H1 (cell line): ENCODE measurements at regions not wholly inside any gene's neighbourhood (a gene's known extent, or its start where the extent isn't known, plus 50 kb on each side); places are given as distances from the start of the nearest gene placed in this dataset.
A peak's percentile ranks its signal among the peaks of the same experiment; 100 is the strongest.

Experiments used
- CTCF ChIA-PET: fragments of 300-600 bp; sonication (Branson Sonifier 250); formaldehyde crosslinking; loops from one replicate; lab custom pipeline; 2021; ENCODE audit not compliant: partially characterized antibody; lab: Charles Lee
- POLR2A ChIA-PET: fragments of 300-600 bp; sonication (Branson Sonifier 250); formaldehyde crosslinking; loops from one replicate; lab custom pipeline; 2021; ENCODE audit warnings: inconsistent platforms; ENCODE audit not compliant: partially characterized antibody; lab: Charles Lee
- DNase-seq, 2 experiments: peaks; one replicate each; pipeline versions ENCODE4 v3.0.0 to v3.0.0-alpha.2; 2010 to 2022; ENCODE audit warnings: low spot score in 2 of 2, low read depth in 1 of 2, mixed read lengths in 1 of 2
- FAIRE-seq: peaks from 2 replicates; lab custom pipeline; 2011; peaks lifted over from hg19 to GRCh38; lab: Jason Lieb, UNC
- H2AFZ ChIP-seq: 2 replicates; pipeline ENCODE4 v1.8.1; 2012; ENCODE audit warnings: low read length, inconsistent platforms
- H2AK5ac ChIP-seq: 2 replicates; pipeline ENCODE4 v1.6.1; 2013; ENCODE audit warnings: low read depth, low read length
- H2BK120ac ChIP-seq: replicated peaks from 2 replicates; pipeline ENCODE3; 2013; ENCODE audit warnings: low read depth, low read length, inconsistent platforms
- H2BK12ac ChIP-seq: 2 replicates; pipeline ENCODE4 v1.6.1; 2013; ENCODE audit warnings: low read depth, low read length
- H2BK15ac ChIP-seq: 2 replicates; pipeline ENCODE4 v1.6.1; 2013; ENCODE audit warnings: low read length
- H2BK20ac ChIP-seq: 2 replicates; pipeline ENCODE4 v1.6.1; 2013; ENCODE audit warnings: low read length
- H2BK5ac ChIP-seq: 2 replicates; pipeline ENCODE4 v1.6.1; 2013; ENCODE audit warnings: low read depth, low read length
- H3K14ac ChIP-seq: 2 replicates; pipeline ENCODE4 v1.6.1; 2013; ENCODE audit warnings: inconsistent platforms; ENCODE audit not compliant: insufficient read length
- H3K18ac ChIP-seq: 2 replicates; pipeline ENCODE4 v1.6.1; 2013; ENCODE audit warnings: low read length; ENCODE audit errors: extremely low read depth
- H3K23ac ChIP-seq: 2 replicates; pipeline ENCODE4 v1.6.1; 2013; ENCODE audit warnings: inconsistent platforms; ENCODE audit not compliant: insufficient read length
- H3K23me2 ChIP-seq: 2 replicates; pipeline ENCODE4 v1.6.1; 2013; ENCODE audit warnings: low read depth, low read length
- H3K27ac ChIP-seq: 2 replicates; pipeline ENCODE4 v1.6.1; 2011; ENCODE audit warnings: low read depth, low read length, inconsistent platforms
- H3K27me3 ChIP-seq, 4 experiments: replicated peaks in 1 of 4; 1 replicate in 1 of 4; 2 replicates in 3 of 4; pipeline versions ENCODE4 v1.6.1 to v1.8.1; 2011 to 2013; ENCODE audit warnings: low read length in 3 of 4, mild to moderate bottlenecking in 3 of 4, inconsistent platforms in 2 of 4, mixed read lengths in 2 of 4, moderate library complexity in 1 of 4; ENCODE audit not compliant: control insufficient read depth in 3 of 4, insufficient read depth in 3 of 4; ENCODE audit errors: extremely low read depth in 1 of 4
- H3K36me3 ChIP-seq, 4 experiments: 2 replicates each; pipeline versions ENCODE4 v1.6.1 to v1.8.1; 2011 to 2013; ENCODE audit warnings: mild to moderate bottlenecking in 4 of 4, low read length in 3 of 4, moderate library complexity in 2 of 4, control low read depth in 1 of 4, inconsistent platforms in 1 of 4; ENCODE audit not compliant: insufficient read depth in 4 of 4, control insufficient read depth in 2 of 4
- H3K4ac ChIP-seq: replicated peaks from 2 replicates; pipeline ENCODE3; 2013; ENCODE audit warnings: low read length, low read depth, mixed read lengths, inconsistent platforms; ENCODE audit not compliant: insufficient read length
- H3K4me1 ChIP-seq, 4 experiments: replicated peaks in 1 of 4; 1 replicate in 1 of 4; 2 replicates in 3 of 4; pipeline versions ENCODE4 v1.6.1 to v1.8.1; 2011 to 2013; ENCODE audit warnings: low read length in 3 of 4, inconsistent platforms in 2 of 4, mixed read lengths in 1 of 4; ENCODE audit not compliant: insufficient read depth in 4 of 4, control insufficient read depth in 3 of 4
- H3K4me2 ChIP-seq, 2 experiments: 2 replicates each; pipeline versions ENCODE4 v1.6.1 to v1.8.1; 2011 to 2013; ENCODE audit warnings: low read depth in 2 of 2, low read length in 2 of 2, control low read depth in 1 of 2, inconsistent platforms in 1 of 2, mild to moderate bottlenecking in 1 of 2; ENCODE audit not compliant: insufficient read depth in 1 of 2
- H3K4me3 ChIP-seq, 4 experiments: fragments of 200-600, 300-600 bp in 1 of 4; sonication (generic), shearing (Covaris generic), sonication (Bioruptor Twin) in 1 of 4; 2 replicates each; pipeline versions ENCODE4 v1.5.1 to v1.8.1; 2011 to 2016; ENCODE audit warnings: low read length in 4 of 4, low read depth in 3 of 4, control low read depth in 2 of 4, inconsistent platforms in 2 of 4, mild to moderate bottlenecking in 2 of 4, mixed read lengths in 1 of 4, moderate library complexity in 1 of 4; ENCODE audit not compliant: insufficient read depth in 2 of 4; ENCODE audit errors: extremely low read depth in 1 of 4
- H3K56ac ChIP-seq: replicated peaks from 2 replicates; pipeline ENCODE3; 2013; ENCODE audit warnings: low read depth, mild to moderate bottlenecking, mixed read lengths, low read length, inconsistent platforms; ENCODE audit not compliant: insufficient read length
- H3K79me1 ChIP-seq: 2 replicates; pipeline ENCODE4 v1.6.1; 2013; ENCODE audit warnings: low read depth, low read length, control low read depth
- H3K79me2 ChIP-seq, 2 experiments: 2 replicates each; pipeline versions ENCODE4 v1.6.1 to v1.8.1; 2012 to 2013; ENCODE audit warnings: low read length in 2 of 2, mild to moderate bottlenecking in 2 of 2, inconsistent platforms in 1 of 2; ENCODE audit not compliant: insufficient read depth in 2 of 2, control insufficient read depth in 1 of 2
- H3K9ac ChIP-seq, 4 experiments: replicated peaks in 1 of 4; 1 replicate in 1 of 4; 2 replicates in 3 of 4; pipeline versions ENCODE4 v1.6.1 to v1.8.1; 2011 to 2013; ENCODE audit warnings: low read depth in 3 of 4, low read length in 3 of 4, control low read depth in 2 of 4, mild to moderate bottlenecking in 2 of 4, moderate library complexity in 2 of 4, inconsistent platforms in 1 of 4; ENCODE audit errors: extremely low read depth in 1 of 4
- H3K9me3 ChIP-seq, 2 experiments: 2 replicates each; pipeline versions ENCODE4 v1.6.1 to v1.8.1; 2012 to 2013; ENCODE audit warnings: mild to moderate bottlenecking in 2 of 2, moderate library complexity in 2 of 2, control low read depth in 1 of 2, inconsistent platforms in 1 of 2, low read depth in 1 of 2, low read length in 1 of 2, mixed read lengths in 1 of 2; ENCODE audit not compliant: insufficient read depth in 2 of 2
- H4K20me1 ChIP-seq, 2 experiments: replicated peaks in 1 of 2; 2 replicates each; pipeline versions ENCODE3 to v1.8.1; 2011 to 2013; ENCODE audit warnings: inconsistent platforms in 2 of 2, low read length in 2 of 2, mild to moderate bottlenecking in 1 of 2; ENCODE audit not compliant: insufficient read depth in 2 of 2, control insufficient read depth in 1 of 2
- H4K5ac ChIP-seq: 2 replicates; pipeline ENCODE4 v1.6.1; 2013; ENCODE audit warnings: low read length, low read depth, mixed read lengths, inconsistent platforms; ENCODE audit not compliant: insufficient read length
- H4K8ac ChIP-seq: 2 replicates; pipeline ENCODE4 v1.8.0; 2013; ENCODE audit warnings: mild to moderate bottlenecking, moderate library complexity, low read length, inconsistent platforms; ENCODE audit not compliant: insufficient read depth; ENCODE audit errors: extremely low read depth
- H4K91ac ChIP-seq: replicated peaks from 2 replicates; pipeline ENCODE3; 2013; ENCODE audit warnings: low read length, mixed read lengths, inconsistent platforms; ENCODE audit not compliant: insufficient read length
- ASH2L ChIP-seq: fragments of 200-600, 300-600 bp; sonication (generic); IDR thresholded peaks from one replicate; pipeline ENCODE4 v1.7.1; 2017; ENCODE audit warnings: low read length
- BACH1 ChIP-seq: IDR thresholded peaks from 2 replicates; pipeline ENCODE4 v1.6.1; 2012; ENCODE audit warnings: low read length, improper control_type of control experiment
- EGR1 ChIP-seq: IDR thresholded peaks from 2 replicates; pipeline ENCODE4 v1.6.1; 2011; ENCODE audit warnings: low read depth, low read length, borderline replicate concordance
- GTF2F1 ChIP-seq: IDR thresholded peaks from 2 replicates; pipeline ENCODE4 v1.6.1; 2012; ENCODE audit warnings: low read depth, low read length, improper control_type of control experiment, borderline replicate concordance
- HDAC2 ChIP-seq, 2 experiments: fragments of 300-600 bp in 1 of 2; sonication (generic) in 1 of 2; IDR thresholded peaks; 2 replicates each; pipeline ENCODE4 v1.6.1; 2011 to 2012; ENCODE audit warnings: low read depth in 2 of 2, low read length in 2 of 2, mild to moderate bottlenecking in 2 of 2, moderate library complexity in 2 of 2, borderline replicate concordance in 1 of 2, inconsistent platforms in 1 of 2
- JUN ChIP-seq: IDR thresholded peaks from 2 replicates; pipeline ENCODE4 v1.6.1; 2011; ENCODE audit warnings: low read depth, mild to moderate bottlenecking, improper control_type of control experiment, low read length
- MAFK ChIP-seq: IDR thresholded peaks from 2 replicates; pipeline ENCODE4 v1.6.1; 2012; ENCODE audit warnings: low read depth, mild to moderate bottlenecking, improper control_type of control experiment, low read length
- POLR2A ChIP-seq, 2 experiments: IDR thresholded peaks; 1 replicate in 1 of 2; 2 replicates in 1 of 2; pipeline ENCODE4 v1.6.1; 2011; ENCODE audit warnings: low read depth in 2 of 2, low read length in 2 of 2, mild to moderate bottlenecking in 2 of 2; ENCODE audit errors: control extremely low read depth in 1 of 2
- RXRA ChIP-seq: IDR thresholded peaks from 2 replicates; pipeline ENCODE4 v1.6.1; 2011; ENCODE audit warnings: low read depth, mild to moderate bottlenecking, low read length, moderate library complexity; ENCODE audit not compliant: insufficient read depth
- SIRT6 ChIP-seq: IDR thresholded peaks from one replicate; pipeline ENCODE4 v1.7.1; 2012; ENCODE audit warnings: low read length, inconsistent platforms
- SP1 ChIP-seq: IDR thresholded peaks from 2 replicates; pipeline ENCODE4 v1.6.1; 2011; ENCODE audit warnings: low read depth, low read length
- TAF7 ChIP-seq: optimal IDR thresholded peaks from 2 replicates; pipeline ENCODE3; 2011; ENCODE audit warnings: low read depth, mild to moderate bottlenecking, inconsistent platforms, low read length, moderate library complexity, borderline replicate concordance
- WGBS, 2 experiments: shearing (Covaris generic) in 1 of 2; methylation state at CpG; one replicate each; pipeline versions ENCODE4 v1.1.6 to v1.1.7; 2013 to 2015; ENCODE audit warnings: low lambda C conversion rate in 2 of 2, mixed read lengths in 2 of 2, inconsistent platforms in 1 of 2, low coverage in 1 of 2, missing lambda C conversion rate in 1 of 2; ENCODE audit not compliant: insufficient replicate concordance in 2 of 2, insufficient coverage in 1 of 2, insufficient read length in 1 of 2; ENCODE audit errors: extremely low coverage in 1 of 2, missing lambda C conversion rate in 1 of 2; 5-methylcytosine and 5-hydroxymethylcytosine counted together
- TF ChIP-seq, protein P1 (sequence below): IDR thresholded peaks from 2 replicates; pipeline ENCODE4 v1.6.1; 2011; ENCODE audit warnings: low read depth, mild to moderate bottlenecking, low read length; ENCODE audit not compliant: insufficient read depth
- TF ChIP-seq, protein P2 (sequence below): IDR thresholded peaks from 2 replicates; pipeline ENCODE4 v1.6.1; 2011; ENCODE audit warnings: low read length, improper control_type of control experiment

DNA sequence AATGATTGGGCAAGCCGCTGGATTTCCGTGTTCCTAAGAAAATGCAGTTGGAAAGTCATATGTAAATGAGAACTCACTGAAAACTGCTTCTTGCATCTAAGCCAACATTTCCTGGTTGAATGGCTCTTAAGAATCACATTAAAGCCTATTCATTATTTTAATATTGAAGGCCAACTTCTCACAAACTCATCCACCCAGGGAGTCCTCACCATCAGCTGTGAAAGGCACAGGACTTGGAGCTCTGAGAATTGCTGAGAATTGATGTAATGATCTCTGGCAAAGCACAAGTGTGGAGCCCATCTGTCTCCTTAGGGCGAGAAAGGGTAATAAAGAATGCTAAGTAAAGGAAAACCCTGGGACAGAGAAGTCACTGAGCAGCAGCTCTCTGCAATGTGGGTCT is 55.9 kb upstream of the APCDD1 start:
- POLR2A ChIA-PET = no interaction called here
- Histone ChIP-seq H3K4me3 (no peak overlapping the region), H4K5ac (no peak overlapping the region), H2BK5ac (no peak overlapping the region), H3K27ac (no peak overlapping the region), H4K91ac (no peak overlapping the region), H3K36me3 (no peaks in the 10 kb centered on the region), H3K18ac (no peak overlapping the region), H3K23ac (no peak overlapping the region), H3K4ac (no peak overlapping the region), H2BK12ac (no peak overlapping the region), H3K9ac (no peak overlapping the region), H3K23me2 (no peaks in the 10 kb centered on the region), H3K14ac (no peak overlapping the region), H3K4me2 (no peak overlapping the region), H3K79me2 (no peaks in the 10 kb centered on the region), H2BK15ac (no peak overlapping the region), H3K56ac (no peak overlapping the region), H3K4me1 (peaks cover 0 to 4% (median 0%) of the 10 kb centered on the region in 4 experiments; a peak in 1 of 7 replicates), H3K27me3 (no peaks in the 10 kb centered on the region), H2AFZ (peak overlapping the region; percentile 68), H2BK20ac (no peak overlapping the region), H4K20me1 (no peaks in the 10 kb centered on the region), H3K79me1 (no peaks in the 10 kb centered on the region), H4K8ac (no peak overlapping the region), H3K9me3 (no peaks in the 10 kb centered on the region), H2AK5ac (no peak overlapping the region), H2BK120ac (no peak overlapping the region)
- DNase-seq (no peak), FAIRE-seq (no peak)
- WGBS, 2 experiments = 62% methylated on average over 3 of the region's 3 CpGs; no CpG with 5 or more reads in 1 of the 2 experiments
- CTCF ChIA-PET = interaction anchor here (0.7 kb wide), 1 partner anchor 198 kb away, joined by 3 read pairs; no protein-coding TSS in a partner anchor
- no peak for TF ChIP-seq RXRA
- TF ChIP-seq, protein P1, sequence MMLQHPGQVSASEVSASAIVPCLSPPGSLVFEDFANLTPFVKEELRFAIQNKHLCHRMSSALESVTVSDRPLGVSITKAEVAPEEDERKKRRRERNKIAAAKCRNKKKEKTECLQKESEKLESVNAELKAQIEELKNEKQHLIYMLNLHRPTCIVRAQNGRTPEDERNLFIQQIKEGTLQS = no peak
- TF ChIP-seq HDAC2 (IDR thresholded peaks at IDR 0.05; ENCODE audit: borderline replicate concordance in 1 of 2, low read depth in 2 of 2, low read length in 2 of 2) = no peak
- TF ChIP-seq BACH1 = no peak
- TF ChIP-seq, protein P2, sequence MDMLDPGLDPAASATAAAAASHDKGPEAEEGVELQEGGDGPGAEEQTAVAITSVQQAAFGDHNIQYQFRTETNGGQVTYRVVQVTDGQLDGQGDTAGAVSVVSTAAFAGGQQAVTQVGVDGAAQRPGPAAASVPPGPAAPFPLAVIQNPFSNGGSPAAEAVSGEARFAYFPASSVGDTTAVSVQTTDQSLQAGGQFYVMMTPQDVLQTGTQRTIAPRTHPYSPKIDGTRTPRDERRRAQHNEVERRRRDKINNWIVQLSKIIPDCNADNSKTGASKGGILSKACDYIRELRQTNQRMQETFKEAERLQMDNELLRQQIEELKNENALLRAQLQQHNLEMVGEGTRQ = no peak
- TF ChIP-seq POLR2A (IDR thresholded peaks at IDR 0.05; ENCODE audit: control extremely low read depth in 1 of 2, low read depth in 2 of 2, low read length in 2 of 2) = no peak
- no peak for TF ChIP-seq EGR1
- no peak for TF ChIP-seq TAF7
- TF ChIP-seq MAFK = no peak
- no peak for TF ChIP-seq ASH2L
- no peak for TF ChIP-seq GTF2F1
- TF ChIP-seq JUN = no peak
- TF ChIP-seq SP1 = no peak
- no peak for TF ChIP-seq SIRT6
